HG03432 (cell line): ENCODE measurements at regions not wholly inside any gene's neighbourhood (a gene's known extent, or its start where the extent isn't known, plus 50 kb on each side); places are given as distances from the start of the nearest gene placed in this dataset.
"Not testable (repeated sequence)": the region's sequence is repeated elsewhere in the genome, so short reads cannot be mapped to it uniquely, and the experiment has no call there.

Source experiments
- ATAC-seq: cut with Tn5 transposase; IDR thresholded peaks from one replicate; pipeline ENCODE4 v1.9.1; 2021; ENCODE audit warnings: mild to moderate bottlenecking, moderate library complexity; ENCODE audit not compliant: unreplicated experiment

DNA sequence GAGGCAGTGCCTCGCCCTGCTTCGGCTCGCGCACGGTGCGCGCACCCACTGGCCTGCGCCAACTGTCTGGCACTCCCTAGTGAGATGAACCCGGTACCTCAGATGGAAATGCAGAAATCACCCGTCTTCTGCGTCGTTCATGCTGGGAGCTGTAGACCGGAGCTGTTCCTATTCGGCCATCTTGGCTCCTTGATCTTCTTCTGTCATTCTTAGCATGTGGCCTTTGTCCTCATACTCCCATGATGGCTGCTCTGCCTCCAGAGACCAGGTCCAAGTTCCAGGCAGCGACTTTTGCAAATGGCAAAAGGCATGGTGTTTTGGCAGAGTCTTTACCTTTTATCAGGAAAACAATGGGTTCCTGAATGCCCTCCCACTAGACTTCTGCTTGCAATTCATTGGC lies 102.6 kb upstream of the SKOR2 start:
- ATAC-seq: not testable (repeated sequence)

DNA sequence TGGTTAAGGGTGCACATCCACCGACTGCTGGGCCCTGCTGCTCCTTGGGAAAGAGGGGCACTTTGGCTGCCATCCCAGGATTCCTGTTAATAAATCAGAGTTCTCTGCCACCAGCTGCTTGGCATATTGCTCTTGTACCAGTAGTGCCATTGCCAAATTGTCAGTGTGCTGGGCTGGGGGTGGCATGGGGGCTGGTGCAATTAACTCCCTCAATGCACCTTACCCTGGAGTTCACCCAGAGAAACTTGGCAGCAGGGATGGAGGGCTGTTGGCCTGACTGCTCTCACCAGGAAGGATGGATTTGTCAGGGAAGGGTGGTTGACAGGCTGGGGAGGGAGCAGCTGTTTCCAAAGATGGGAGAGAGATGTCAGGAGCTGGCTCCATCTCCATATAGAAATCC lies 94.6 kb upstream of the SKOR2 start:
- no peak for ATAC-seq

GRCh38 chr18:47345291-47345690 lies 93.8 kb upstream of the SKOR2 start:
- ATAC-seq: no peak

DNA sequence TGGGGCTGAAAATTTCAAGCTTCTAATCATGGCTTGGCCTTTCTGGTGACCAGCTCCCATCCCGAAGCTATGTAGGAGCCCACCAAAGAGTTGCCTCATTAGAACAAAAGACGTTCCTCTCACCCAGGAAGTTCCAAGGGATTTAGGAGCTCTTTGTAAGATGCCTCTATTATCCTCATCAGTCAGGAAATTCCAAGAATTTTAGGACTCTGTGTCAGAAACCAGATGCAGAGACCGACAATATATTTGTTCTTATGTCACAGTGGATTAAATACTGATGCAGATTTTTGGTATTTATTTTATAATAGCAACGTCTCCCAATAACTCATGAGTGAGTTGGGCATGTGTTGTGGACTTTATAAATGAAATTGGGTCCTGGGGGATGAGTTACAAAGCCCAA lies 91.8 kb upstream of the SKOR2 start:
- ATAC-seq: no peak

GRCh38 chr18:47342566-47342965 lies 91.1 kb upstream of the SKOR2 start:
- no peak for ATAC-seq

DNA sequence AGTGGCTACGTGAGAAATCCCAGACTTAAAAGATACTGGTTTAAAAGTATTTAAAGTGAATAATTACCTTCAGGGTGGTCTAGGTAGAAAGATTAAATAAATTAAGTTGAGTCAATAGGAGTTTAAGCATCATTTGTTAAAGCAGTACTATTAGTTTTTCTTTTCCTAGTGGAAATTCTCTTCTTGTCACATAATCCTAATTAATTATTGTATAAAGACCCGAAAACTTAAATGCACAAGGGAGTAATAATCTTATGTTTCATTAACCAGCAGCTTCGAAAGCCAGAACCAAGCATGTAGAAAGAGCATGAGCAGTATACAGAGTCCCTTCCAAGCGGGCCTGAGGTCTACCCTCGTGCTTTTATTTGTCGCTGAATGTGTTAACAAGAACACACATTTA lies 90.2 kb upstream of the SKOR2 start:
- ATAC-seq: no peak

GRCh38 chr18:47334966-47335365 lies 83.5 kb upstream of the SKOR2 start:
- no peak for ATAC-seq

- ATAC-seq: no peak
Measured at GRCh38 chr18:47333926-47334635, 82.6 kb upstream of the SKOR2 start.

- ATAC-seq: no peak
Measured at GRCh38 chr18:47331641-47332040, 80.2 kb upstream of the SKOR2 start.

DNA sequence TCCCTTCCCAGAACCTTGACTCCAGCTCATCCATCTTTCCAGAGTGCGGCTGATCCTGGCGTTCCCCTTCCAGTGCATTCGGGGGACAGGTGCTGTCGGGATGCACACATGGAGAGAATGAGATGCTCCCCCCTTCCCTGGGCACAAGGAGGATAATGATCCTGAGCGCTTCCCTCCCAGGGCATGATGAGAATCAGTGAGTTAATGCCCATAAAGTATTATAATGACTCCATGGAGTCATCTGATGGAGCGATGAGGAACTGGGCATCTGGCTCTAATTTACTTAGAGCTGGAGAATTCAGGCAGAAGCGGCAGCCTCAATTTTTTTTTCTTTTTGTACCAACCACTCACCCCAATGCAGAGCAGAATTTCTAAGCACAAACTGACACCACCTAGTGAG lies 79.6 kb upstream of the SKOR2 start:
- no peak for ATAC-seq

DNA sequence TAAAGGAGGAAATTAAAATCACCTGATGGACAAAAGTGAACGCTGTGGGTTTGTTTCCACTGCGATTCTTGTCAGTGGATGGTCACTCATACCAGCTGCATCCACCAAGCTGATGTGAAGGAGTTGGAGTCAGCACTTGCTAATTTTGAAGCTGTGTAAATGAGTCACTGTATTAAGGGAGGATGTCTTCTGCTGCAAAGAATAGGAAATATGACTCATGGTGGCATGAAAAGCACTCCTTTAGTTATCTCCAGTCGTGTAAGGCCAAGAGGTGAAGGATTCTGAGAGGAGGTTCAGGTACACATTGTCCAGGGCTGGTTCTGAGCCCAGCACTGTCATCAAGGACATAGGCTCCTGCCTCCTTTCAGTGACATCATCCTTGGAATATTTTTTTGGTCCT lies 71.7 kb upstream of the SKOR2 start:
- no peak for ATAC-seq

DNA sequence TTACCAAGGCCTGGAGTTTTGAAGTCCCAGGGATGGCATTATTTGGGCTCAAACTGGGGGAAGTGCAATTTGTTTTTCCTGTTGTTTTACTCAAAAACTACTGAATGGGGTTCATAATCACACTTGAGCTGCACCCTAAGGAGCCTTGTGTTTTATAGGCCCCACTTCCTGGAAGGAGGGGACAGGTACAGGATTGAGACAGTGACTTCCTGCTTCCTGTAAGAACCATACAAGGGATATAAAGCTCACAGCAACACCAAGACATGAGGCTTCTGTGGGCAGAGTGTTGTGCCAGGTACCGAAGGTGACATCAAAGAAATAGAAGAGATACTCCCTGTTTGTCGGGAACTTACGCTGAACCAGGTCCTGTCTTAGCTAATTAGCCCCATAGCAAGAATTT lies 70.4 kb upstream of the SKOR2 start:
- ATAC-seq: no peak

- no peak for ATAC-seq
Measured at GRCh38 chr18:47317824-47318508, 66.5 kb upstream of the SKOR2 start.

- no peak for ATAC-seq
Measured at GRCh38 chr18:47316924-47317323, 65.5 kb upstream of the SKOR2 start.

DNA sequence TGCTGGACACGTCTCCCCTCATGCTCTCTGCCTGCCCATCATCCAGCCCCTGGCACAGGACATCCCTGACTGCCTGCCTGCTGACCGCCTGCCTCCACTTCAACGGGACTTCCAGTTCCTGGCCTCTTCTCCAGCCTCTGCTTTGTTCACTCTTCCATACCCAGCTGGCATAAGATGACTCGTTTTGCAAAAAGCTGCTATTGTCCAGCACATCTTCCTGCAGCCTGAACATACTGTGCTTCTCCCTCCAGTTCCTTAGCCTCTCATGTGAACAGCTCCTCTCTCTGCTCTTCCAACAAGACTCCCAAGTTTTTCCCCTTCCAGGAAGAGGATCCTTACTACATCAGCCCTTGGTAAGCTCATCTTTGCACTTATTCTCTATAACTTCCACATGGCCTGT lies 62.4 kb upstream of the SKOR2 start:
- ATAC-seq: no peak

GRCh38 chr18:47311585-47311984 lies 60.1 kb upstream of the SKOR2 start:
- no peak for ATAC-seq
